ENCODE measurements at regions not wholly inside any gene's neighbourhood (a gene's known extent, or its start where the extent isn't known, plus 50 kb on each side); places are given as distances from the start of the nearest gene placed in this dataset.

DNA sequence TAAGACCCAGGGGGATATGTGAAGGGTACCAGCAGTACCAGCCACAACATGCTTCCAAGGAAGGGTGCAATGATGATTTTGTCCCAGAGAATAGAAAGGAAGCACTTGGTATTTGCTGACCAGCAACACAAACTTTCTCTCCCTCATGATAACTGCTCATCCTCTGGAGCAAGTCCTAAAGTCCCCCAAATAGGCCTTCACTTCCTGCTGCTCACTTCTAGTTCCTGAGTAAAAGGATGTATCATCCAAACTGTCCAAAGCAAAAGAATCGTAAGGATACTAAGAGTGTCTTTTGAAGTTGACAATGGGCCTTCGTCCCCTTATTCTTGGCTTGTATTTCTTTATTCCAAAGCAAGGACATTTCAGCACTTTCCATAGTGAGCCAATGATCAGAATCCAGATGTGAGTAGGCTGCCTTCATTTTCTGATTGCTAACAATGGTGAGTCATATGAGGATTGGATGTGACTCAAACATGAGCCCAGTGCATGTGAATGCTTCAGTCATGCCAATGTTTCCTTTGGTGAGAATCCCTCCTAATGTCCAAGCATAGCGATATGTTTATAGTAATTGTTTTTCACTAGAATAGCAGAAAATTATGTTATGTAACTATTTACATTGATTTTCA, 243.4 kb upstream of the POU2AF2 start:
- TF ChIP-seq SRF (IDR thresholded peaks at IDR 0.05; ENCODE audit: low read depth) (no peak), SIN3A (IDR thresholded peaks at IDR 0.05; ENCODE audit: low read depth) (no peak), TCF7L2 (IDR thresholded peaks at IDR 0.05; ENCODE audit: borderline replicate concordance, extremely low read depth, insufficient read depth, insufficient read length) (no peak), JUND (IDR thresholded peaks at IDR 0.05) (no peak)
- TF ChIP-seq, protein P1, sequence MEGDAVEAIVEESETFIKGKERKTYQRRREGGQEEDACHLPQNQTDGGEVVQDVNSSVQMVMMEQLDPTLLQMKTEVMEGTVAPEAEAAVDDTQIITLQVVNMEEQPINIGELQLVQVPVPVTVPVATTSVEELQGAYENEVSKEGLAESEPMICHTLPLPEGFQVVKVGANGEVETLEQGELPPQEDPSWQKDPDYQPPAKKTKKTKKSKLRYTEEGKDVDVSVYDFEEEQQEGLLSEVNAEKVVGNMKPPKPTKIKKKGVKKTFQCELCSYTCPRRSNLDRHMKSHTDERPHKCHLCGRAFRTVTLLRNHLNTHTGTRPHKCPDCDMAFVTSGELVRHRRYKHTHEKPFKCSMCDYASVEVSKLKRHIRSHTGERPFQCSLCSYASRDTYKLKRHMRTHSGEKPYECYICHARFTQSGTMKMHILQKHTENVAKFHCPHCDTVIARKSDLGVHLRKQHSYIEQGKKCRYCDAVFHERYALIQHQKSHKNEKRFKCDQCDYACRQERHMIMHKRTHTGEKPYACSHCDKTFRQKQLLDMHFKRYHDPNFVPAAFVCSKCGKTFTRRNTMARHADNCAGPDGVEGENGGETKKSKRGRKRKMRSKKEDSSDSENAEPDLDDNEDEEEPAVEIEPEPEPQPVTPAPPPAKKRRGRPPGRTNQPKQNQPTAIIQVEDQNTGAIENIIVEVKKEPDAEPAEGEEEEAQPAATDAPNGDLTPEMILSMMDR (IDR thresholded peaks at IDR 0.05 in 2 of 3, conservative IDR thresholded peaks at IDR 0.05 in 1 of 3; ENCODE audit: borderline replicate concordance in 1 of 3, insufficient read depth in 1 of 3, low read depth in 2 of 3, low read length in 2 of 3): no peak
